Thyroid gland (tissue), 4 donors: ENCODE measurements at regions not wholly inside any gene's neighbourhood (a gene's known extent, or its start where the extent isn't known, plus 50 kb on each side); places are given as distances from the start of the nearest gene placed in this dataset.

Experiments used
- CTCF ChIP-seq, 6 experiments: fragments of 200-600 bp in 3 of 6; fragments of 450-650 bp in 3 of 6; sonication (generic) in 3 of 6; IDR thresholded peaks; one replicate each; pipeline ENCODE4 v1.5.1; 2016 to 2019; ENCODE audit warnings: antibody characterized with exemption in 6 of 6, mild to moderate bottlenecking in 2 of 6, inconsistent platforms in 1 of 6, moderate library complexity in 1 of 6
- POLR2A ChIP-seq, 2 donors: fragments of 450-650 bp; IDR thresholded peaks; one replicate each; pipeline ENCODE4 v1.6.1; 2017; ENCODE audit warnings: antibody characterized with exemption in 2 of 2, mild to moderate bottlenecking in 2 of 2, moderate library complexity in 1 of 2

- TF ChIP-seq CTCF (IDR thresholded peaks at IDR 0.05) (no peak), POLR2A (IDR thresholded peaks at IDR 0.05) (no peak)
These were observed 97.8 kb downstream of the LUZP4 start for GRCh38 chrX:115387327-115387726.
